ENCODE measurements at regions not wholly inside any gene's neighbourhood (a gene's known extent, or its start where the extent isn't known, plus 50 kb on each side); places are given as distances from the start of the nearest gene placed in this dataset.

- no peak for DNase-seq (ENCODE audit: extremely low read depth in 1 of 2, low read depth in 1 of 2)
Observed at GRCh38 chr2:100660851-100661584, 98.2 kb downstream of the PDCL3 start.

- no peak for DNase-seq (ENCODE audit: extremely low read depth in 1 of 2, low read depth in 1 of 2)
Observed at GRCh38 chr2:100662866-100663265, 100.1 kb downstream of the PDCL3 start.

GRCh38 chr2:100664021-100664755 is 101.4 kb downstream of the PDCL3 start:
- no peak for DNase-seq (ENCODE audit: extremely low read depth in 1 of 2, low read depth in 1 of 2)

- DNase-seq (ENCODE audit: extremely low read depth in 1 of 2, low read depth in 1 of 2), result no peak
Observed at GRCh38 chr2:100664756-100665101, 101.9 kb downstream of the PDCL3 start.

- no peak for DNase-seq (ENCODE audit: extremely low read depth in 1 of 2, low read depth in 1 of 2)
Observed at GRCh38 chr2:100666996-100667395, 104.2 kb downstream of the PDCL3 start.

GRCh38 chr2:100667801-100668200 is 105.0 kb downstream of the PDCL3 start:
- DNase-seq (ENCODE audit: extremely low read depth in 1 of 2, low read depth in 1 of 2), result no peak

- no peak for DNase-seq (ENCODE audit: extremely low read depth in 1 of 2, low read depth in 1 of 2)
Observed at GRCh38 chr2:100670232-100670631, 107.4 kb downstream of the PDCL3 start.

GRCh38 chr2:100673115-100673514 is 110.3 kb downstream of the PDCL3 start:
- no peak for DNase-seq (ENCODE audit: extremely low read depth in 1 of 2, low read depth in 1 of 2)

GRCh38 chr2:100673691-100674485 is 111.1 kb downstream of the PDCL3 start:
- DNase-seq (ENCODE audit: extremely low read depth in 1 of 2, low read depth in 1 of 2), result no peak

- DNase-seq (ENCODE audit: extremely low read depth in 1 of 2, low read depth in 1 of 2), result no peak
Observed at GRCh38 chr2:100674666-100675065, 111.9 kb downstream of the PDCL3 start.

GRCh38 chr2:100675373-100675772 is 112.6 kb downstream of the PDCL3 start:
- no peak for DNase-seq (ENCODE audit: extremely low read depth in 1 of 2, low read depth in 1 of 2)

- no peak for DNase-seq (ENCODE audit: extremely low read depth in 1 of 2, low read depth in 1 of 2)
Observed at GRCh38 chr2:100675855-100676254, 113.1 kb downstream of the PDCL3 start.

- no peak for DNase-seq (ENCODE audit: extremely low read depth in 1 of 2, low read depth in 1 of 2)
Observed at GRCh38 chr2:100676346-100676745, 113.6 kb downstream of the PDCL3 start.

- no peak for DNase-seq (ENCODE audit: extremely low read depth in 1 of 2, low read depth in 1 of 2)
Observed at GRCh38 chr2:100677611-100678185, 114.9 kb downstream of the PDCL3 start.

GRCh38 chr2:100679211-100679610 is 116.4 kb downstream of the PDCL3 start:
- no peak for DNase-seq (ENCODE audit: extremely low read depth in 1 of 2, low read depth in 1 of 2)

- no peak for DNase-seq (ENCODE audit: extremely low read depth in 1 of 2, low read depth in 1 of 2)
Observed at GRCh38 chr2:100682536-100682935, 119.7 kb downstream of the PDCL3 start.

- no peak for DNase-seq (ENCODE audit: extremely low read depth in 1 of 2, low read depth in 1 of 2)
Observed at GRCh38 chr2:100683231-100683630, 120.4 kb downstream of the PDCL3 start.

- no peak for DNase-seq (ENCODE audit: extremely low read depth in 1 of 2, low read depth in 1 of 2)
Observed at GRCh38 chr2:100691846-100692245, 128.1 kb upstream of the NPAS2 start.

GRCh38 chr2:100692381-100692780 is 127.6 kb upstream of the NPAS2 start:
- DNase-seq (ENCODE audit: extremely low read depth in 1 of 2, low read depth in 1 of 2), result no peak

GRCh38 chr2:100692906-100693305 is 127.0 kb upstream of the NPAS2 start:
- no peak for DNase-seq (ENCODE audit: extremely low read depth in 1 of 2, low read depth in 1 of 2)

- no peak for DNase-seq (ENCODE audit: extremely low read depth in 1 of 2, low read depth in 1 of 2)
Observed at GRCh38 chr2:100699131-100699530, 120.8 kb upstream of the NPAS2 start.
